Naive B cell (primary cell): ENCODE measurements at regions not wholly inside any gene's neighbourhood (a gene's known extent, or its start where the extent isn't known, plus 50 kb on each side); places are given as distances from the start of the nearest gene placed in this dataset.
"Not testable (repeated sequence)": the region's sequence is repeated elsewhere in the genome, so short reads cannot be mapped to it uniquely, and the experiment has no call there.

Experiments
- ATAC-seq, 2 donors: fragments of 150-1000 bp; cut with Tn5 transposase; 2 replicates each; pipeline ENCODE4 v1.10.0; 2021; ENCODE audit warnings: low read depth in 2 of 2, mild to moderate bottlenecking in 2 of 2, moderate library complexity in 2 of 2
- DNase-seq: peaks from one replicate; pipeline ENCODE4 v3.0.0; 2022
- H3K27ac Mint-ChIP-seq, 6 donors: one replicate each; pipeline ENCODE4 v1.8.0; 2020 to 2022; ENCODE audit warnings: mild to moderate bottlenecking in 6 of 6, mixed read lengths in 6 of 6, moderate library complexity in 5 of 6, inconsistent platforms in 2 of 6
- H3K27me3 Mint-ChIP-seq, 3 donors: one replicate each; pipeline ENCODE4 v1.8.0; 2021 to 2022; ENCODE audit warnings: mixed read lengths in 3 of 3, mild to moderate bottlenecking in 1 of 3
- H3K36me3 Mint-ChIP-seq, 2 donors: one replicate each; pipeline ENCODE4 v1.8.0; 2020 to 2022; ENCODE audit warnings: mixed read lengths in 2 of 2, inconsistent platforms in 1 of 2, mild to moderate bottlenecking in 1 of 2
- H3K4me1 Mint-ChIP-seq, 3 donors: one replicate each; pipeline ENCODE4 v1.8.0; 2020 to 2022; ENCODE audit warnings: mixed read lengths in 3 of 3, inconsistent platforms in 1 of 3, mild to moderate bottlenecking in 1 of 3, moderate library complexity in 1 of 3
- H3K4me3 Mint-ChIP-seq, 8 donors: one replicate each; pipeline ENCODE4 v1.8.0; 2020 to 2022; ENCODE audit warnings: mild to moderate bottlenecking in 8 of 8, mixed read lengths in 8 of 8, moderate library complexity in 8 of 8, inconsistent platforms in 2 of 8
- H3K9me3 Mint-ChIP-seq, 7 donors: one replicate each; pipeline ENCODE4 v1.8.0; 2020 to 2022; ENCODE audit warnings: mixed read lengths in 7 of 7, mild to moderate bottlenecking in 5 of 7, inconsistent platforms in 2 of 7, moderate library complexity in 1 of 7

- no peak overlapping the region for H3K27ac Mint-ChIP-seq
- H3K27me3 Mint-ChIP-seq = no peaks in the 10 kb centered on the region
- DNase-seq = no peak
- no peak overlapping the region for H3K4me3 Mint-ChIP-seq
- no peaks in the 10 kb centered on the region for H3K36me3 Mint-ChIP-seq
- peaks cover 0 to 16% (median 7%) of the 10 kb centered on the region in 7 donors for H3K9me3 Mint-ChIP-seq
- ATAC-seq = no peak
- no peaks in the 10 kb centered on the region for H3K4me1 Mint-ChIP-seq
Measured at GRCh38 chr15:25242166-25242879, 196.5 kb downstream of the UBE3A start.

GRCh38 chr15:25242957-25243799, 195.6 kb downstream of the UBE3A start:
- no peaks in the 10 kb centered on the region for H3K36me3 Mint-ChIP-seq
- no peaks in the 10 kb centered on the region for H3K4me1 Mint-ChIP-seq
- DNase-seq = no peak
- H3K9me3 Mint-ChIP-seq = peaks cover 0 to 16% (median 7%) of the 10 kb centered on the region in 7 donors
- H3K27ac Mint-ChIP-seq = no peak overlapping the region
- H3K4me3 Mint-ChIP-seq = no peak overlapping the region
- H3K27me3 Mint-ChIP-seq = no peaks in the 10 kb centered on the region
- no peak for ATAC-seq

- Mint-ChIP-seq H3K36me3 (no peaks in the 10 kb centered on the region), H3K27ac (no peak overlapping the region), H3K27me3 (no peaks in the 10 kb centered on the region), H3K4me3 (no peak overlapping the region), H3K4me1 (no peaks in the 10 kb centered on the region), H3K9me3 (peaks cover 0 to 16% (median 7%) of the 10 kb centered on the region in 7 donors)
- DNase-seq = no peak
- no peak for ATAC-seq
Measured at GRCh38 chr15:25243800-25244097, 195.1 kb downstream of the UBE3A start.

GRCh38 chr15:25244731-25245585, 193.9 kb downstream of the UBE3A start:
- Mint-ChIP-seq H3K9me3 (peaks cover 2 to 12% (median 9%) of the 10 kb centered on the region in 7 donors), H3K4me3 (no peak overlapping the region), H3K36me3 (no peaks in the 10 kb centered on the region), H3K4me1 (no peaks in the 10 kb centered on the region), H3K27ac (no peak overlapping the region), H3K27me3 (no peaks in the 10 kb centered on the region)
- no peak for ATAC-seq
- DNase-seq = no peak

GRCh38 chr15:25245801-25246622, 192.8 kb downstream of the UBE3A start:
- Mint-ChIP-seq H3K27ac (no peak overlapping the region), H3K36me3 (no peaks in the 10 kb centered on the region), H3K4me1 (no peaks in the 10 kb centered on the region), H3K27me3 (no peaks in the 10 kb centered on the region), H3K4me3 (peak overlapping the region in 1 of 8 donors; percentile 29), H3K9me3 (peaks cover 2 to 10% (median 8%) of the 10 kb centered on the region in 7 donors)
- ATAC-seq (no peak), DNase-seq (no peak)

- no peaks in the 10 kb centered on the region for H3K27me3 Mint-ChIP-seq
- no peaks in the 10 kb centered on the region for H3K36me3 Mint-ChIP-seq
- H3K9me3 Mint-ChIP-seq = peaks cover 2 to 11% (median 8%) of the 10 kb centered on the region in 7 donors
- no peaks in the 10 kb centered on the region for H3K4me1 Mint-ChIP-seq
- DNase-seq = no peak
- no peak overlapping the region for H3K4me3 Mint-ChIP-seq
- ATAC-seq = no peak
- H3K27ac Mint-ChIP-seq = no peak overlapping the region
Measured at GRCh38 chr15:25246641-25247406, 192.0 kb downstream of the UBE3A start.

- H3K27ac Mint-ChIP-seq = no peak overlapping the region
Measured at GRCh38 chr15:25247407-25248038, 191.3 kb downstream of the UBE3A start.

GRCh38 chr15:25248087-25248486, 190.7 kb downstream of the UBE3A start:
- H3K4me1 Mint-ChIP-seq, ATAC-seq, H3K4me3 Mint-ChIP-seq, H3K27me3 Mint-ChIP-seq, H3K36me3 Mint-ChIP-seq, DNase-seq, H3K27ac Mint-ChIP-seq: not testable (repeated sequence)
- peaks cover 4 to 13% (median 9%) of the 10 kb centered on the region in 7 donors for H3K9me3 Mint-ChIP-seq

More at GRCh38 chr15:25247407-25248038, 191.3 kb downstream of the UBE3A start:
- no peak for ATAC-seq
- Mint-ChIP-seq H3K4me3 (no peak overlapping the region), H3K9me3 (peaks cover 4 to 11% (median 9%) of the 10 kb centered on the region in 7 donors), H3K36me3 (no peaks in the 10 kb centered on the region), H3K4me1 (no peaks in the 10 kb centered on the region), H3K27me3 (no peaks in the 10 kb centered on the region)
- DNase-seq = no peak

GRCh38 chr15:25248583-25249235, 190.1 kb downstream of the UBE3A start:
- H3K9me3 Mint-ChIP-seq = peaks cover 4 to 13% (median 8%) of the 10 kb centered on the region in 7 donors
- H3K36me3 Mint-ChIP-seq = peaks cover 0 to under 1% of the 10 kb centered on the region in 2 donors
- H3K27ac Mint-ChIP-seq = no peak overlapping the region
- DNase-seq = no peak
- no peaks in the 10 kb centered on the region for H3K27me3 Mint-ChIP-seq
- no peak overlapping the region for H3K4me3 Mint-ChIP-seq
- no peak for ATAC-seq
- no peaks in the 10 kb centered on the region for H3K4me1 Mint-ChIP-seq

- no peak for DNase-seq
- ATAC-seq = no peak
- Mint-ChIP-seq H3K4me3 (no peak overlapping the region), H3K36me3 (peaks cover 0 to 8% of the 10 kb centered on the region in 2 donors), H3K27ac (no peak overlapping the region), H3K9me3 (peaks cover 6 to 19% (median 11%) of the 10 kb centered on the region in 7 donors), H3K27me3 (no peaks in the 10 kb centered on the region), H3K4me1 (no peaks in the 10 kb centered on the region)
Measured at GRCh38 chr15:25249236-25250010, 189.4 kb downstream of the UBE3A start.

GRCh38 chr15:25250011-25250596, 188.7 kb downstream of the UBE3A start:
- DNase-seq (no peak), ATAC-seq (no peak)
- H3K27ac Mint-ChIP-seq = no peak overlapping the region
- H3K27me3 Mint-ChIP-seq = no peaks in the 10 kb centered on the region
- H3K4me3 Mint-ChIP-seq = no peak overlapping the region
- H3K36me3 Mint-ChIP-seq = peaks cover 0 to 15% of the 10 kb centered on the region in 2 donors
- peaks cover 6 to 24% (median 13%) of the 10 kb centered on the region in 7 donors for H3K9me3 Mint-ChIP-seq
- no peaks in the 10 kb centered on the region for H3K4me1 Mint-ChIP-seq
